HepG2 (cell line): ENCODE measurements at regions not wholly inside any gene's neighbourhood (a gene's known extent, or its start where the extent isn't known, plus 50 kb on each side); places are given as distances from the start of the nearest gene placed in this dataset.

Source experiments
- ATAC-seq: fragments of 200-7000 bp; cut with Tn5 transposase; 3 replicates; pipeline ENCODE4 v1.9.1; 2020; ENCODE audit warnings: mild to moderate bottlenecking, moderate library complexity
- BruUV-seq: library from RNA; stranded (reverse); fragments of 400-500 nt; replicated peaks from 2 replicates; lab custom pipeline; 2021; lab: Mats Ljungman, UMichigan
- CTCF ChIA-PET: fragments of 300-600 bp; formaldehyde crosslinking; extraction: SDS; loops from one replicate; lab custom pipeline; 2021; ENCODE audit warnings: low total read pairs, inconsistent platforms, low intra/inter-chr PET ratio; lab: Yijun Ruan, JAX
- POLR2A ChIA-PET: fragments of 350-600 bp; sonication (Branson Sonifier 250); formaldehyde crosslinking; loops from one replicate; lab custom pipeline; 2020; ENCODE audit warnings: antibody characterized with exemption, inconsistent platforms; lab: Yijun Ruan, JAX
- DNase-seq: peaks from one replicate; pipeline ENCODE4 v3.0.0-alpha.2; 2015; ENCODE audit warnings: low spot score
- FAIRE-seq: peaks from 3 replicates; lab custom pipeline; 2011; peaks lifted over from hg19 to GRCh38; lab: Jason Lieb, UNC
- H2AFZ ChIP-seq: one replicate; pipeline ENCODE4 v1.6.1; 2011; ENCODE audit warnings: low read length, inconsistent platforms
- H3K27ac ChIP-seq: fragments of 300-600 bp; 3 replicates; pipeline ENCODE4 v1.8.0; 2011; ENCODE audit warnings: mixed run types, mild to moderate bottlenecking, mixed read lengths, low read length, inconsistent platforms; ENCODE audit not compliant: insufficient read depth; ENCODE audit errors: extremely low read length
- H3K27me3 ChIP-seq, 2 experiments: fragments of 200-600 bp in 1 of 2; 2 replicates in 1 of 2; 3 replicates in 1 of 2; pipeline versions ENCODE4 v1.6.0 to v1.8.0; 2011; ENCODE audit warnings: low read length in 2 of 2, mild to moderate bottlenecking in 2 of 2, moderate library complexity in 2 of 2, inconsistent platforms in 1 of 2; ENCODE audit not compliant: insufficient read depth in 2 of 2, control insufficient read depth in 1 of 2
- H3K36me3 ChIP-seq, 2 experiments: fragments of 200-600 bp in 1 of 2; replicated peaks in 1 of 2; 2 replicates in 1 of 2; 3 replicates in 1 of 2; pipeline versions ENCODE4 v1.5.1 to v1.8.0; 2011; ENCODE audit warnings: low read length in 2 of 2, inconsistent platforms in 1 of 2; ENCODE audit not compliant: insufficient read depth in 2 of 2, control insufficient read depth in 1 of 2
- H3K4me1 ChIP-seq: 2 replicates; pipeline ENCODE4 v1.5.1; 2012; ENCODE audit warnings: low read length, inconsistent platforms; ENCODE audit not compliant: insufficient read depth
- H3K4me2 ChIP-seq: 2 replicates; pipeline ENCODE4 v1.6.0; 2011; ENCODE audit warnings: low read depth, low read length, inconsistent platforms
- H3K4me3 ChIP-seq, 3 experiments: fragments of 200-600 bp in 1 of 3; sonication (generic), shearing (Covaris generic) in 1 of 3; replicated peaks in 1 of 3; 2 replicates each; pipeline ENCODE4 v1.5.1; 2011 to 2016; ENCODE audit warnings: low read length in 3 of 3, inconsistent platforms in 2 of 3, low read depth in 2 of 3, mild to moderate bottlenecking in 2 of 3, control low read depth in 1 of 3, mixed read lengths in 1 of 3; ENCODE audit not compliant: insufficient read depth in 1 of 3
- H3K79me2 ChIP-seq: one replicate; pipeline ENCODE4 v1.6.1; 2011; ENCODE audit warnings: low read length, inconsistent platforms; ENCODE audit not compliant: insufficient read depth
- H3K9ac ChIP-seq: 2 replicates; pipeline ENCODE4 v1.6.0; 2011; ENCODE audit warnings: mild to moderate bottlenecking, low read depth, low read length, inconsistent platforms; ENCODE audit not compliant: insufficient read depth
- H3K9me3 ChIP-seq: 2 replicates; pipeline ENCODE4 v1.5.1; 2012; ENCODE audit warnings: mild to moderate bottlenecking, low read length
- H4K20me1 ChIP-seq: 2 replicates; pipeline ENCODE4 v1.6.0; 2011; ENCODE audit warnings: inconsistent platforms, mild to moderate bottlenecking, low read length, moderate library complexity; ENCODE audit not compliant: insufficient read depth
- ARNT2 ChIP-seq: sonication (generic); formaldehyde crosslinking; IDR thresholded peaks from 2 replicates; pipeline ENCODE4 v1.8.0; 2022; ENCODE audit warnings: mild to moderate bottlenecking, low read depth, missing genetic modification reagents, moderate library complexity
- CC2D1A ChIP-seq: sonication (generic); formaldehyde crosslinking; IDR thresholded peaks from 2 replicates; pipeline ENCODE4 v1.8.1; 2023; ENCODE audit warnings: mild to moderate bottlenecking, missing genetic modification reagents
- FOXK2 ChIP-seq: fragments of 450-650 bp; IDR thresholded peaks from 2 replicates; pipeline ENCODE4 v1.6.1; 2016
- NR2F1 ChIP-seq, 2 experiments: fragments of 450-650 bp in 1 of 2; formaldehyde crosslinking in 1 of 2; IDR thresholded peaks; 2 replicates each; pipeline versions ENCODE4 v1.5.0 to v1.6.1; 2016 to 2020; ENCODE audit warnings: mild to moderate bottlenecking in 1 of 2, missing compliant biosample characterization in 1 of 2, missing genetic modification reagents in 1 of 2, moderate library complexity in 1 of 2
- RBM39 ChIP-seq: fragments of 200-400 bp; formaldehyde crosslinking; IDR thresholded peaks from one replicate; pipeline ENCODE4 v1.6.1; 2018; ENCODE audit warnings: antibody characterized with exemption, mild to moderate bottlenecking, low read depth, low read length; ENCODE audit not compliant: poor library complexity, severe bottlenecking
- TBX2 ChIP-seq: sonication (generic); formaldehyde crosslinking; IDR thresholded peaks from 2 replicates; pipeline ENCODE4 v1.5.0; 2020; ENCODE audit warnings: missing genetic modification reagents, mild to moderate bottlenecking, borderline replicate concordance
- TBX3 ChIP-seq: fragments of 450-650 bp; IDR thresholded peaks from 2 replicates; pipeline ENCODE4 v1.6.1; 2017; ENCODE audit warnings: antibody characterized with exemption, mild to moderate bottlenecking, inconsistent platforms, borderline replicate concordance
- TEAD3 ChIP-seq: optimal IDR thresholded peaks from 2 replicates; pipeline ENCODE3; 2016; ENCODE audit warnings: borderline replicate concordance
- TOPORS ChIP-seq: sonication (generic); formaldehyde crosslinking; IDR thresholded peaks from 2 replicates; pipeline ENCODE4 v1.8.0; 2023; ENCODE audit warnings: mild to moderate bottlenecking, missing genetic modification reagents
- XRCC5 ChIP-seq: fragments of 200-400 bp; formaldehyde crosslinking; optimal IDR thresholded peaks from 2 replicates; pipeline ENCODE3; 2017; ENCODE audit warnings: mild to moderate bottlenecking, low read length
- ZFAT ChIP-seq: sonication (generic); formaldehyde crosslinking; conservative IDR thresholded peaks from 2 replicates; pipeline ENCODE4 v1.8.1; 2023; ENCODE audit warnings: missing genetic modification reagents, inconsistent platforms
- ZMYM2 ChIP-seq: sonication (generic); formaldehyde crosslinking; IDR thresholded peaks from 2 replicates; pipeline ENCODE4 v1.8.0; 2022; ENCODE audit warnings: mild to moderate bottlenecking, missing genetic modification reagents
- ZNF180 ChIP-seq: sonication (generic); formaldehyde crosslinking; IDR thresholded peaks from 2 replicates; pipeline ENCODE4 v1.4.0; 2020; ENCODE audit warnings: low read depth, missing genetic modification reagents, borderline replicate concordance
- ZNF44 ChIP-seq: sonication (generic); formaldehyde crosslinking; IDR thresholded peaks from 2 replicates; pipeline ENCODE4 v1.5.1; 2020; ENCODE audit warnings: mild to moderate bottlenecking, missing genetic modification reagents
- ZNF790 ChIP-seq: sonication (generic); formaldehyde crosslinking; IDR thresholded peaks from 2 replicates; pipeline ENCODE4 v1.8.0; 2022; ENCODE audit warnings: missing genetic modification reagents, mild to moderate bottlenecking, borderline replicate concordance
- ZNF850 ChIP-seq: sonication (generic); formaldehyde crosslinking; conservative IDR thresholded peaks from 2 replicates; pipeline ENCODE4 v1.9.0; 2021; ENCODE audit warnings: mild to moderate bottlenecking, missing genetic modification reagents
- WGBS: methylation state at CpG from one replicate; pipeline ENCODE4 v1.1.6; 2017; ENCODE audit warnings: low lambda C conversion rate; 5-methylcytosine and 5-hydroxymethylcytosine counted together
- in situ Hi-C: cut with HindIII; loops from 2 replicates; pipeline ENCODE4 v1.10.0; 2017; ENCODE audit warnings: low pct_unique_long_range_greater_than_20kb; ENCODE audit not compliant: extremely low pct_ligation_motif_present
- intact Hi-C: fragments of 100-400 bp; cut with micrococcal nuclease; formaldehyde crosslinking; loops from one replicate; pipeline ENCODE4 v1.10.0; 2022; ENCODE audit not compliant: unreplicated experiment
- TF ChIP-seq, protein P1 (sequence below): sonication (generic); formaldehyde crosslinking; IDR thresholded peaks from 2 replicates; pipeline ENCODE4 v1.5.0; 2020; ENCODE audit warnings: mild to moderate bottlenecking, missing genetic modification reagents
- TF ChIP-seq, protein P2 (sequence below): sonication (generic); formaldehyde crosslinking; IDR thresholded peaks from 2 replicates; pipeline ENCODE4 v1.4.0; 2020; ENCODE audit warnings: missing genetic modification reagents

DNA sequence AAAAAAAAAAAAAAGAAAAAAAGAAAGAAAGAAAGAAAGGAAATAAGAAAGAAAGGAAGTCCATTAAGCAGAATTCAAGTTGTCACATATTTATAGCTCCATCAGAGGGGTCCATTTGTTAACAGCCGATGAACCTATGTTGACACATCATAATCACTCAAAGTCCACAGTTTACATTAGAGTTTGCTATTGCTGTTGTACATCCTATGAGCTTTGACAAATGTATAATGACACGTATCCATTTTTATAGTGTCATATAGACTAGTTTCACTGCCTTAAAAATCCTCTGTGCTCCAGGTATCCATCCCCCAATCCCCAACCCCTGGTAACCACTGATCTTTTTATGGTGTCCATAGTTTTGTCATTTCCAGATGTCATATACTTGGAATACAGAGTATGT, 335.2 kb downstream of the RND3 start:
- Histone ChIP-seq H3K9ac (no peak overlapping the region), H3K27ac (no peak overlapping the region), H3K4me3 (no peak overlapping the region), H3K36me3 (no peaks in the 10 kb centered on the region), H2AFZ (no peak overlapping the region), H4K20me1 (no peaks in the 10 kb centered on the region), H3K4me2 (no peak overlapping the region), H3K4me1 (no peaks in the 10 kb centered on the region), H3K27me3 (no peaks in the 10 kb centered on the region), H3K79me2 (no peaks in the 10 kb centered on the region), H3K9me3 (peaks cover 28% of the 10 kb centered on the region)
- ChIA-PET POLR2A (no interaction called here), CTCF (no interaction called here)
- no peak for FAIRE-seq
- ATAC-seq = no peak
- no TSS peak for BruUV-seq
- DNase-seq = no peak
- 35% methylated on average over 2 of the region's 2 CpGs for WGBS
- intact Hi-C loops = no loop called here
- TF ChIP-seq ARNT2 (CRISPR knock-in tag) = no peak
- TF ChIP-seq TBX2 (CRISPR knock-in tag) = no peak
- in situ Hi-C loops = no loop called here

DNA sequence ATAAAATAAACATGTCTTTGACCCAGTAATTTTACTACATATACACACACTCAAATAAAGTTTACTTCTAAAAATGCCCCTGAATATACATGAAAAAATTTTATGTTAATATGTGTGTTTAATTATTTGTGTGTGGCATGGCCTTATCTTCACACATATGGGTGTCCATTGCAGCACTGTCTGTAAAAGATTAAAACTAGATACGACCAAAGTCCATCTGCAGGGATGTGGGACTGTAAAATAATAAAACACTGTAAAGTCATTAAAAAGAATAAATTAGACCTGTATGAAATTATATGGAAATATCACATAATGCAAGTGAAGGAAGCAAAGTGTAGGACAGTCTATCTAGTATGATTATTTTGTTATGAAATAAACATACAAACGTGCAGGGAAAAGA, 337.3 kb downstream of the RND3 start:
- in situ Hi-C loops (no loop called here), intact Hi-C loops (no loop called here)
- H3K79me2 ChIP-seq = no peaks in the 10 kb centered on the region
- no peaks in the 10 kb centered on the region for H3K36me3 ChIP-seq
- H4K20me1 ChIP-seq = no peaks in the 10 kb centered on the region
- no peak overlapping the region for H3K4me3 ChIP-seq
- FAIRE-seq (no peak), DNase-seq (no peak), ATAC-seq (no peak)
- ChIA-PET CTCF (no interaction called here), POLR2A (no interaction called here)
- peaks cover 49% of the 10 kb centered on the region for H3K9me3 ChIP-seq
- H3K27ac ChIP-seq = no peak overlapping the region
- H3K9ac ChIP-seq = no peak overlapping the region
- no peak overlapping the region for H2AFZ ChIP-seq
- BruUV-seq = no TSS peak
- no peaks in the 10 kb centered on the region for H3K4me1 ChIP-seq
- under 1% methylated on average over 2 of the region's 2 CpGs for WGBS
- H3K27me3 ChIP-seq = no peaks in the 10 kb centered on the region
- H3K4me2 ChIP-seq = no peak overlapping the region
- no peak for TF ChIP-seq NR2F1 (CRISPR knock-in tag; IDR thresholded peaks at IDR 0.05)
- TF ChIP-seq ZMYM2 (CRISPR knock-in tag) = no peak
- no peak for TF ChIP-seq ZNF44
- TF ChIP-seq TOPORS (CRISPR knock-in tag) = no peak
- TF ChIP-seq XRCC5 = no peak
- no peak for TF ChIP-seq TBX3
- TF ChIP-seq TEAD3 (CRISPR knock-in tag) = no peak
- no peak for TF ChIP-seq ZNF790 (CRISPR knock-in tag)
- no peak for TF ChIP-seq RBM39
- no peak for TF ChIP-seq ZNF850 (CRISPR knock-in tag)
- TF ChIP-seq, protein P1, sequence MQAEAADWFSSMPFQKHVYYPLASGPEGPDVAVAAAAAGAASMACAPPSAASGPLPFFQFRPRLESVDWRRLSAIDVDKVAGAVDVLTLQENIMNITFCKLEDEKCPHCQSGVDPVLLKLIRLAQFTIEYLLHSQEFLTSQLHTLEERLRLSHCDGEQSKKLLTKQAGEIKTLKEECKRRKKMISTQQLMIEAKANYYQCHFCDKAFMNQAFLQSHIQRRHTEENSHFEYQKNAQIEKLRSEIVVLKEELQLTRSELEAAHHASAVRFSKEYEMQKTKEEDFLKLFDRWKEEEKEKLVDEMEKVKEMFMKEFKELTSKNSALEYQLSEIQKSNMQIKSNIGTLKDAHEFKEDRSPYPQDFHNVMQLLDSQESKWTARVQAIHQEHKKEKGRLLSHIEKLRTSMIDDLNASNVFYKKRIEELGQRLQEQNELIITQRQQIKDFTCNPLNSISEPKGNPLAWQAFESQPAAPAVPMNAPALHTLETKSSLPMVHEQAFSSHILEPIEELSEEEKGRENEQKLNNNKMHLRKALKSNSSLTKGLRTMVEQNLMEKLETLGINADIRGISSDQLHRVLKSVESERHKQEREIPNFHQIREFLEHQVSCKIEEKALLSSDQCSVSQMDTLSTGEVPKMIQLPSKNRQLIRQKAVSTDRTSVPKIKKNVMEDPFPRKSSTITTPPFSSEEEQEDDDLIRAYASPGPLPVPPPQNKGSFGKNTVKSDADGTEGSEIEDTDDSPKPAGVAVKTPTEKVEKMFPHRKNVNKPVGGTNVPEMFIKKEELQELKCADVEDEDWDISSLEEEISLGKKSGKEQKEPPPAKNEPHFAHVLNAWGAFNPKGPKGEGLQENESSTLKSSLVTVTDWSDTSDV (CRISPR knock-in tag) = no peak
- no peak for TF ChIP-seq ZNF180 (CRISPR knock-in tag)
- TF ChIP-seq FOXK2 = no peak
- TF ChIP-seq, protein P2, sequence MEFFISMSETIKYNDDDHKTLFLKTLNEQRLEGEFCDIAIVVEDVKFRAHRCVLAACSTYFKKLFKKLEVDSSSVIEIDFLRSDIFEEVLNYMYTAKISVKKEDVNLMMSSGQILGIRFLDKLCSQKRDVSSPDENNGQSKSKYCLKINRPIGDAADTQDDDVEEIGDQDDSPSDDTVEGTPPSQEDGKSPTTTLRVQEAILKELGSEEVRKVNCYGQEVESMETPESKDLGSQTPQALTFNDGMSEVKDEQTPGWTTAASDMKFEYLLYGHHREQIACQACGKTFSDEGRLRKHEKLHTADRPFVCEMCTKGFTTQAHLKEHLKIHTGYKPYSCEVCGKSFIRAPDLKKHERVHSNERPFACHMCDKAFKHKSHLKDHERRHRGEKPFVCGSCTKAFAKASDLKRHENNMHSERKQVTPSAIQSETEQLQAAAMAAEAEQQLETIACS (CRISPR knock-in tag) = no peak
- TF ChIP-seq ZFAT (CRISPR knock-in tag) = no peak
- TF ChIP-seq CC2D1A (CRISPR knock-in tag) = no peak
